HG02678 (cell line): ENCODE measurements at regions not wholly inside any gene's neighbourhood (a gene's known extent, or its start where the extent isn't known, plus 50 kb on each side); places are given as distances from the start of the nearest gene placed in this dataset.

Experiments used
- ATAC-seq: cut with Tn5 transposase; IDR thresholded peaks from one replicate; pipeline ENCODE4 v1.9.1; 2021; ENCODE audit warnings: mild to moderate bottlenecking, moderate library complexity; ENCODE audit not compliant: unreplicated experiment

GRCh38 chr2:59012234-59012633 lies 771.1 kb upstream of the FANCL start:
- ATAC-seq = no peak

- ATAC-seq = no peak
Measured at GRCh38 chr2:59008950-59009349, 767.8 kb upstream of the FANCL start.

- ATAC-seq = no peak
Measured at GRCh38 chr2:59005836-59006615, 764.9 kb upstream of the FANCL start.

- ATAC-seq = no peak
Measured at GRCh38 chr2:59004621-59005020, 763.5 kb upstream of the FANCL start.

- no peak for ATAC-seq
Measured at GRCh38 chr2:59000796-59001195, 759.7 kb upstream of the FANCL start.

GRCh38 chr2:58992062-58992706 lies 751.1 kb upstream of the FANCL start:
- no peak for ATAC-seq

- ATAC-seq = no peak
Measured at GRCh38 chr2:58991357-58991756, 750.2 kb upstream of the FANCL start.

- no peak for ATAC-seq
Measured at GRCh38 chr2:58985541-58985940, 744.4 kb upstream of the FANCL start.

GRCh38 chr2:58984731-58985130 lies 743.6 kb upstream of the FANCL start:
- no peak for ATAC-seq

GRCh38 chr2:58983111-58983510 lies 742.0 kb upstream of the FANCL start:
- ATAC-seq = no peak

GRCh38 chr2:58981237-58981636 lies 740.1 kb upstream of the FANCL start:
- no peak for ATAC-seq

- ATAC-seq = no peak
Measured at GRCh38 chr2:58976375-58977071, 735.4 kb upstream of the FANCL start.

GRCh38 chr2:58974881-58975280 lies 733.8 kb upstream of the FANCL start:
- ATAC-seq = no peak

- no peak for ATAC-seq
Measured at GRCh38 chr2:58974426-58974825, 733.3 kb upstream of the FANCL start.

- no peak for ATAC-seq
Measured at GRCh38 chr2:58973811-58974281, 732.7 kb upstream of the FANCL start.

- no peak for ATAC-seq
Measured at GRCh38 chr2:58972737-58973136, 731.6 kb upstream of the FANCL start.

GRCh38 chr2:58971511-58972360 lies 730.6 kb upstream of the FANCL start:
- no peak for ATAC-seq

- no peak for ATAC-seq
Measured at GRCh38 chr2:58970365-58970764, 729.2 kb upstream of the FANCL start.

- no peak for ATAC-seq
Measured at GRCh38 chr2:58968885-58969284, 727.8 kb upstream of the FANCL start.

- no peak for ATAC-seq
Measured at GRCh38 chr2:58967736-58968135, 726.6 kb upstream of the FANCL start.

GRCh38 chr2:58965602-58966001 lies 724.5 kb upstream of the FANCL start:
- no peak for ATAC-seq
